Vagina (tissue), 2 donors: ENCODE measurements at regions not wholly inside any gene's neighbourhood (a gene's known extent, or its start where the extent isn't known, plus 50 kb on each side); places are given as distances from the start of the nearest gene placed in this dataset.
"Not testable (repeated sequence)": the region's sequence is repeated elsewhere in the genome, so short reads cannot be mapped to it uniquely, and the experiment has no call there.

Experiments
- DNase-seq, 2 donors: peaks; one replicate each; pipeline ENCODE4 v3.0.0-alpha.2; 2017; ENCODE audit errors: extremely low spot score in 2 of 2
- H3K27ac ChIP-seq: fragments of 200-600 bp; sonication (generic); one replicate; pipeline ENCODE4 v1.5.1; 2019
- H3K27me3 ChIP-seq: fragments of 200-600 bp; sonication (generic); one replicate; pipeline ENCODE4 v1.5.1; 2019
- H3K36me3 ChIP-seq, 2 donors: fragments of 200-600 bp; sonication (generic); one replicate each; pipeline ENCODE4 v1.5.1; 2017 to 2019
- H3K4me1 ChIP-seq: fragments of 200-600 bp; sonication (generic); one replicate; pipeline ENCODE4 v1.5.1; 2019
- H3K4me3 ChIP-seq, 2 donors: fragments of 200-600 bp; sonication (generic); 1 replicate in 1 of 2; 2 replicates in 1 of 2; pipeline ENCODE4 v1.5.1; 2016 to 2019
- H3K9me3 ChIP-seq: fragments of 200-600 bp; sonication (generic); one replicate; pipeline ENCODE4 v1.5.1; 2019
- POLR2A ChIP-seq, 2 donors: fragments of 450-650 bp; IDR thresholded peaks; one replicate each; pipeline ENCODE4 v1.6.1; 2017; ENCODE audit warnings: antibody characterized with exemption in 2 of 2, mild to moderate bottlenecking in 2 of 2, moderate library complexity in 2 of 2
- POLR2AphosphoS5 ChIP-seq, 2 donors: sonication (generic); formaldehyde crosslinking; IDR thresholded peaks; one replicate each; pipeline ENCODE4 v1.9.0; 2017; ENCODE audit warnings: antibody characterized with exemption in 2 of 2, mild to moderate bottlenecking in 2 of 2, low read depth in 1 of 2; ENCODE audit not compliant: insufficient read depth in 1 of 2
- intact Hi-C: fragments of 100-400 bp; cut with DNase I; formaldehyde crosslinking; loops from one replicate; pipeline ENCODE4 v1.15.1; 2023
- TF ChIP-seq, protein P1 (sequence below), 3 experiments: fragments of 450-650 bp in 2 of 3; fragments of 200-600 bp in 1 of 3; sonication (generic) in 1 of 3; IDR thresholded peaks; one replicate each; pipeline ENCODE4 v1.5.1; 2017 to 2019; ENCODE audit warnings: antibody characterized with exemption in 3 of 3, mild to moderate bottlenecking in 2 of 3, moderate library complexity in 2 of 3

DNA sequence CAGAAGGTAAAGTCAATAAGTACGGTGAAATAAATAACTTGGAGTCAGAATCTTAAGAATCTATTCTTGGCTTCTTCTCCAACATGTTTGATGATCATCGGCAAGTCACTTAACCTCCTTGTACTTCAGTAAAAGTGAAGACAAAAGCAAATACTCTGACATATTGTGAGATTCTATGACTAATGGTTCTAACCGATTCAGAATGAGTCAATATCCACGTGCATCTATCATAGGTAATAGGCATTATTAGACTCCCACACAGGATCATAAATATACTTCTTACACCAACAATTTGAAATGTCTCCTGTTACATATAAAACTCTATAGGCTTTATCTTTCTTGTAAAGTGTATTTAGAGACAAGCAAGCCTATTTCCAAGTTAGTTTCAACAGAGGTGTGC lies 144.4 kb upstream of the ATXN7L3B start:
- Histone ChIP-seq H3K36me3 (no peaks in the 10 kb centered on the region), H3K27me3 (no peaks in the 10 kb centered on the region), H3K4me1 (no peaks in the 10 kb centered on the region), H3K27ac (no peak overlapping the region), H3K9me3 (no peaks in the 10 kb centered on the region), H3K4me3 (no peak overlapping the region)
- no peak for DNase-seq
- intact Hi-C loops: no loop called here
- TF ChIP-seq, protein P1, sequence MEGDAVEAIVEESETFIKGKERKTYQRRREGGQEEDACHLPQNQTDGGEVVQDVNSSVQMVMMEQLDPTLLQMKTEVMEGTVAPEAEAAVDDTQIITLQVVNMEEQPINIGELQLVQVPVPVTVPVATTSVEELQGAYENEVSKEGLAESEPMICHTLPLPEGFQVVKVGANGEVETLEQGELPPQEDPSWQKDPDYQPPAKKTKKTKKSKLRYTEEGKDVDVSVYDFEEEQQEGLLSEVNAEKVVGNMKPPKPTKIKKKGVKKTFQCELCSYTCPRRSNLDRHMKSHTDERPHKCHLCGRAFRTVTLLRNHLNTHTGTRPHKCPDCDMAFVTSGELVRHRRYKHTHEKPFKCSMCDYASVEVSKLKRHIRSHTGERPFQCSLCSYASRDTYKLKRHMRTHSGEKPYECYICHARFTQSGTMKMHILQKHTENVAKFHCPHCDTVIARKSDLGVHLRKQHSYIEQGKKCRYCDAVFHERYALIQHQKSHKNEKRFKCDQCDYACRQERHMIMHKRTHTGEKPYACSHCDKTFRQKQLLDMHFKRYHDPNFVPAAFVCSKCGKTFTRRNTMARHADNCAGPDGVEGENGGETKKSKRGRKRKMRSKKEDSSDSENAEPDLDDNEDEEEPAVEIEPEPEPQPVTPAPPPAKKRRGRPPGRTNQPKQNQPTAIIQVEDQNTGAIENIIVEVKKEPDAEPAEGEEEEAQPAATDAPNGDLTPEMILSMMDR (IDR thresholded peaks at IDR 0.05): no peak
- TF ChIP-seq POLR2AphosphoS5 (IDR thresholded peaks at IDR 0.05; ENCODE audit: insufficient read depth in 1 of 2, low read depth in 1 of 2) (no peak), POLR2A (IDR thresholded peaks at IDR 0.05) (no peak)

DNA sequence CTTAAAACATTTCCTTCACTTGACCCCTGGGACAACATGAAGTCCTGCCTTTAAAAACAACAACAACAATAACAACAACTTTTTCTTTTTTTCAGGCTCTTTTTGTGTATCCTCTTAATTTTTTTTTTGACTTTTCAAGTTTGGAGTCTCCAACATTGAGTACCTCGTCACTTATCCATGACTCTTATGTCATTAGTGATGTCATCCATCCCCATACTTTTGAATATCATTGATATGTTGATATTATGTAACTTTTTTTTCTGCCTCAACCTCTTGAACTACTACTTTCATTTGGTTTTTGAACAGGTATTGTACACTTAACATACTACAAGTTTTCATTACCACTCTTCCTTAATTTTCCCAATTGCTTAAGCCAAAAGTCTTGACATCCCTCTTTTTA lies 143.0 kb upstream of the ATXN7L3B start:
- Histone ChIP-seq H3K4me1 (no peaks in the 10 kb centered on the region), H3K27me3 (no peaks in the 10 kb centered on the region), H3K9me3 (no peaks in the 10 kb centered on the region), H3K4me3 (no peak overlapping the region), H3K36me3 (no peaks in the 10 kb centered on the region), H3K27ac (no peak overlapping the region)
- no peak for DNase-seq
- no peak for TF ChIP-seq POLR2AphosphoS5 (IDR thresholded peaks at IDR 0.05; ENCODE audit: insufficient read depth in 1 of 2, low read depth in 1 of 2)
- TF ChIP-seq, protein P1 (IDR thresholded peaks at IDR 0.05): no peak
- TF ChIP-seq POLR2A (IDR thresholded peaks at IDR 0.05): no peak
- intact Hi-C loops: no loop called here

DNA sequence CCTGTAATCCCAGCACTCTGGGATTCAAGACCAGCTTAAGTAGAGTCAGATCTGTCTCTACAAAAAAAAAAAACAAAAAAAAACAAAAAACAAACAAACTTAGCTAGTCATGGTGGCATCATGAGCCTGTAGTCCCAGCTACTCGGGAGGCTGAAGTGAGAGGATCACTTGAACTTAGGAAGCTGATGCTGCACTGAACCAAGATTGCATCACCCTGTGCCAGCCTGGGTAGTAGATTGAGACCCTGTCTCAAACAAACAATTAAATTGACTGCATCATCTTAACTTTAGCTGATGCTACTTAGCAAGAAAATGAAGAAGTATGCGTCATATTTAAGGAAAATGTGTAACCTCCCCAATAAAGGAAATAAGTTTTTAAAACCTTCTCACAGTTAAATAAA lies 136.6 kb upstream of the ATXN7L3B start:
- Histone ChIP-seq H3K9me3 (no peaks in the 10 kb centered on the region), H3K4me1 (no peaks in the 10 kb centered on the region), H3K36me3 (no peaks in the 10 kb centered on the region), H3K4me3 (no peak overlapping the region), H3K27ac (no peak overlapping the region), H3K27me3 (no peaks in the 10 kb centered on the region)
- intact Hi-C loops: no loop called here
- DNase-seq: no peak
- no peak for TF ChIP-seq POLR2AphosphoS5 (IDR thresholded peaks at IDR 0.05; ENCODE audit: insufficient read depth in 1 of 2, low read depth in 1 of 2)
- no peak for TF ChIP-seq POLR2A (IDR thresholded peaks at IDR 0.05)
- TF ChIP-seq, protein P1 (IDR thresholded peaks at IDR 0.05): no peak

DNA sequence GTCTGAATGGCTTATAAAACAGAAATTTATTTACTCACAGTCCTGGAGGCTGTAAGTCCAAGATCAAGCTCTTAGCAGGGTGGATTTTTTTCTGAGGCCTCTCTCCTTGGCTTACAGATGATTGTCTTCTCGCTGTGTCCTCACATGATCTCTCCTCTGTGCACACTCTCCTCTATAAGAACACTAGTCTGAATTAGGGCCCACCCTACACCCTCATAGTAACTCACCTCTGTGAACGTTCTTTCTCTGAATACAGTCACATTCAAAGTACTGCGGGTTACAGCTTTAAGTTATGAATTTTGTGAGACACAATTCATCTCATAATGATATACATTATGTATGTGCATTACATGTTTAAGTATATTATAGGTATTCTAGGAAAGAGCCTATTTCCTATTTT lies 135.7 kb upstream of the ATXN7L3B start:
- Histone ChIP-seq H3K9me3 (no peaks in the 10 kb centered on the region), H3K27me3 (no peaks in the 10 kb centered on the region), H3K27ac (no peak overlapping the region), H3K4me1 (no peaks in the 10 kb centered on the region), H3K4me3 (no peak overlapping the region), H3K36me3 (no peaks in the 10 kb centered on the region)
- DNase-seq: no peak
- TF ChIP-seq, protein P1 (IDR thresholded peaks at IDR 0.05): no peak
- TF ChIP-seq POLR2A (IDR thresholded peaks at IDR 0.05) (no peak), POLR2AphosphoS5 (IDR thresholded peaks at IDR 0.05; ENCODE audit: insufficient read depth in 1 of 2, low read depth in 1 of 2) (no peak)
- intact Hi-C loops: no loop called here

DNA sequence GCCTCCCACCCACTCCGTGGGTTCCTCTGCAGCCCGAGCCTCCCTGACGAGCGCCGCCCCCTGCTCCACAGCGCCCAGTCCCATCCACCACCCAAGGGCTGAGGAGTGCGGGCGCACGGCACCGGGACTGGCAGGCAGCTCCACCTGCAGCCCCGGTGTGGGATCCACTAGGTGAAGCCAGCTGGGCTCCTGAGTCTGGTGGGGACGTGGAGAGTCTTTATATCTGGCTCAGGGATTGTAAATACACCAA lies 134.5 kb upstream of the ATXN7L3B start:
- H3K27ac ChIP-seq, DNase-seq, H3K4me3 ChIP-seq, H3K9me3 ChIP-seq, H3K36me3 ChIP-seq, H3K4me1 ChIP-seq, H3K27me3 ChIP-seq, intact Hi-C loops: not testable (repeated sequence)

DNA sequence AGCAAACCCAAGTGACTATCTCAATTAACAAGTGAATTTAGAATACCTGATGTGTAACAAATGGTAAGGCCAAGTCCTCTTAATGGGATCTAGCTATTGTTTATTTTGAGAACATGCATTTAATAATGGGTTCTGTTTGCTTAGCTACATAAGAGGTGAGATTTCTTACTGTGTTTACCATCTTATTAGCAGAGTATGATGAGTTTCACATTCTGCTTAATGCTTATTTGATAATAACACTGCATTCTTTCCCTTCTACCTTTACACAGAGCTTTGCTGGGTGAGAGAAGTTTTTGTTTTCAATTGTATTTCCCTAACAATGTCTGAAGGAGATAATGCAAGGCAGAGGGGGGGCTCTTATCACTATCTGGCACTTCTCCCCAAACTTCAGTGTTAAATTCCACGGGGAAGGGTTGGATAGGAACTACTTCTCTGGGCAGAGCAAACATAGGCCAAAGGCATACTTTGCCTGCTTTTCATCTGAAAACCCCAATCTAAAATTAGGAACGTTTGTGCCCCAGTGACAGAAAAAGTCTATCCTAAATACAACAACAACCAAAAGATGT lies 129.0 kb upstream of the ATXN7L3B start:
- H3K27me3 ChIP-seq: no peaks in the 10 kb centered on the region
- no peaks in the 10 kb centered on the region for H3K36me3 ChIP-seq
- intact Hi-C loops: no loop called here
- TF ChIP-seq POLR2AphosphoS5 (IDR thresholded peaks at IDR 0.05; ENCODE audit: insufficient read depth in 1 of 2, low read depth in 1 of 2) (no peak), POLR2A (IDR thresholded peaks at IDR 0.05) (no peak)
- TF ChIP-seq, protein P1 (IDR thresholded peaks at IDR 0.05): no peak
- H3K27ac ChIP-seq: no peak overlapping the region
- H3K4me3 ChIP-seq: no peak overlapping the region
- H3K4me1 ChIP-seq: no peaks in the 10 kb centered on the region
- no peaks in the 10 kb centered on the region for H3K9me3 ChIP-seq
- DNase-seq: no peak
